ENCODE measurements at regions not wholly inside any gene's neighbourhood (a gene's known extent, or its start where the extent isn't known, plus 50 kb on each side); places are given as distances from the start of the nearest gene placed in this dataset.

DNA sequence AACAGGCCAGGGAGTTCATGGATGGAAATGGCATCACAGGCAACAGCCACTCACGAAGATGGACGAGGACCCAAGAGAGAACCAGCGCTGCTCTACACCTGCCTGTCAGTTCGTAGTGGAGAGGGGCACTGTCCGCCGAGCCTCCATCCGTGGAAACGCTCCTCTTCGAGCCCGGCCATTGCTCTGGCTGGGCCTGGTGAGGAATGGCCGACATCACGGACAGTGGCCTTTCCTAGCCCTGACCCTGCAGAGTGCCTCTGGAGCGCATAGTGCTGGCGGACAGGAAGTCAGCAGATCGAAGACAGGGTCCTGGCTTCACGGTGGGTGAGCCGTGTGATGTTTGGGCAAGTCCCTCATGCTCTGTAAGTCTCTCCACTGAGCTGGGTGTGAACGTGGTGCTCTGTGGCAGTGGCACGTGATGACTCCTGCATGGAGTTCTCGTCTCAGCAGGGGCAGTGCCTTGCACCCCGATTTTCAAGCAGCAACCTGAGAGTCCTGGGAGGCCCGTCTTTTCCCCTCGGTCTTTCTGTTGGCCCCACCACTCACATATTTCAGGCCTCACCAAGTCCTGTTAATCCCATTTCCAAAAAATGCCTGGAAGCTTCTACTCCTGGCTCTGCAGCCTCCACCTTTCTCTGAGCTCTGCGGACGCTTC, 214.4 kb downstream of the ERMARD start:
- Histone ChIP-seq H2AK5ac (ENCODE audit: low read depth, low read length) (peak overlapping the region; percentile 87), H2BK15ac (ENCODE audit: low read length) (peak overlapping the region; percentile 77), H2BK120ac (ENCODE audit: low read depth, low read length) (no peak overlapping the region), H2AFZ (ENCODE audit: low read length) (no peak overlapping the region), H3K18ac (ENCODE audit: low read length) (peak overlapping the region; percentile 80), H4K91ac (ENCODE audit: low read depth, low read length, poor library complexity) (no peak overlapping the region), H3K79me1 (ENCODE audit: low read depth, low read length) (no peaks in the 10 kb centered on the region), H3K14ac (ENCODE audit: low read length) (no peak overlapping the region), H4K8ac (ENCODE audit: low read depth, low read length) (no peak overlapping the region), H2BK5ac (ENCODE audit: low read length) (no peak overlapping the region), H3K27me3 (ENCODE audit: control insufficient read depth in 3 of 3, insufficient read depth in 3 of 3, low read depth in 1 of 3, low read length in 3 of 3) (peaks cover 0 to 4% (median 0%) of the 10 kb centered on the region in 3 experiments), H3K23ac (ENCODE audit: low read depth, low read length, poor library complexity) (no peak overlapping the region), H3K4ac (ENCODE audit: low read length) (no peak overlapping the region), H3K9me3 (replicated peaks in 1 of 2; ENCODE audit: control insufficient read depth in 2 of 2, insufficient read depth in 1 of 2, low read depth in 1 of 2, low read length in 2 of 2) (peaks cover 0 to 6% of the 10 kb centered on the region in 2 donors), H3K9ac (ENCODE audit: low read depth, low read length, poor library complexity) (no peak overlapping the region), H3K4me1 (ENCODE audit: control insufficient read depth in 2 of 2, insufficient read depth in 1 of 2, low read depth in 1 of 2, low read length in 2 of 2) (peaks cover 0 to 4% of the 10 kb centered on the region in 2 donors), H2BK12ac (ENCODE audit: low read length) (no peak overlapping the region), H3K4me2 (ENCODE audit: insufficient read depth, low read length, poor library complexity, severe bottlenecking) (no peak overlapping the region), H3K27ac (replicated peaks; ENCODE audit: low read length) (no peak overlapping the region), H3K4me3 (ENCODE audit: low read length in 2 of 2) (no peak overlapping the region), H3K36me3 (replicated peaks in 1 of 2; ENCODE audit: control insufficient read depth in 2 of 2, insufficient read depth in 2 of 2, low read length in 2 of 2) (no peaks in the 10 kb centered on the region)
- WGBS, 2 donors (ENCODE audit: extremely low coverage in 2 of 2, insufficient read length in 2 of 2, insufficient replicate concordance in 1 of 2) = no CpG with 5 or more reads among the region's 25 CpGs
- no peak for DNase-seq (ENCODE audit: low spot score)

DNA sequence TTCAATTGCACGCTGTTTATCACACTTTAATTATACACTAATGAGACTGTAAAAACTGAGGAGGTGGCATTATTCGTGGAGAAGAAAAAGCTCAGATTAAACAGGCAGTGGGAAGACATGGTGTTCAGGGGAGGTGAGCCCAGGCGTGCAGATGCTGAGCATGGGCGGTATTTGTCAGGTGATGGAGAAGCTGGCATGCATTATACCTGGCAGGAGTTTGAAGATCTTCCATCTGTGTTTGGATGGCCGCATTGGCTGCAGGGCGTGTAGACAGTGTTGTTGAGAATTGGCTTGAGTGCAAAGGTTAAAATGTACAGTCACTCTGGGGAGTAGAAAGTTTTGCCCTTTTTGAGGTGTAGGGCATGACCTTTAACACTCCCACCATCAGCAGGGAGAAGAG, 213.8 kb downstream of the ERMARD start:
- no peak overlapping the region for H3K27ac ChIP-seq (replicated peaks; ENCODE audit: low read length)
- peaks cover 0 to 6% of the 10 kb centered on the region in 2 donors for H3K9me3 ChIP-seq (replicated peaks in 1 of 2; ENCODE audit: control insufficient read depth in 2 of 2, insufficient read depth in 1 of 2, low read depth in 1 of 2, low read length in 2 of 2)
- H3K36me3 ChIP-seq (replicated peaks in 1 of 2; ENCODE audit: control insufficient read depth in 2 of 2, insufficient read depth in 2 of 2, low read length in 2 of 2) = no peaks in the 10 kb centered on the region
- no peak overlapping the region for H3K4me3 ChIP-seq (ENCODE audit: low read length in 2 of 2)
- no peak overlapping the region for H2BK120ac ChIP-seq (ENCODE audit: low read depth, low read length)
- no peak for DNase-seq (ENCODE audit: low spot score)
- peaks cover 0 to 4% (median 0%) of the 10 kb centered on the region in 3 experiments for H3K27me3 ChIP-seq (ENCODE audit: control insufficient read depth in 3 of 3, insufficient read depth in 3 of 3, low read depth in 1 of 3, low read length in 3 of 3)
- H2BK5ac ChIP-seq (ENCODE audit: low read length) = no peak overlapping the region
- no CpG with 5 or more reads among the region's 6 CpGs for WGBS, 2 donors (ENCODE audit: extremely low coverage in 2 of 2, insufficient read length in 2 of 2, insufficient replicate concordance in 1 of 2)
- H3K4ac ChIP-seq (ENCODE audit: low read length) = no peak overlapping the region
- H3K9ac ChIP-seq (ENCODE audit: low read depth, low read length, poor library complexity) = no peak overlapping the region
- no peak overlapping the region for H3K18ac ChIP-seq (ENCODE audit: low read length)
- H4K8ac ChIP-seq (ENCODE audit: low read depth, low read length) = no peak overlapping the region
- peaks cover 0 to 7% of the 10 kb centered on the region in 2 donors for H3K4me1 ChIP-seq (ENCODE audit: control insufficient read depth in 2 of 2, insufficient read depth in 1 of 2, low read depth in 1 of 2, low read length in 2 of 2)
- no peak overlapping the region for H3K14ac ChIP-seq (ENCODE audit: low read length)
- H2AK5ac ChIP-seq (ENCODE audit: low read depth, low read length) = no peak overlapping the region
- H3K4me2 ChIP-seq (ENCODE audit: insufficient read depth, low read length, poor library complexity, severe bottlenecking) = no peak overlapping the region
- H2AFZ ChIP-seq (ENCODE audit: low read length) = no peak overlapping the region
- no peaks in the 10 kb centered on the region for H3K79me1 ChIP-seq (ENCODE audit: low read depth, low read length)
- no peak overlapping the region for H4K91ac ChIP-seq (ENCODE audit: low read depth, low read length, poor library complexity)
- no peak overlapping the region for H2BK15ac ChIP-seq (ENCODE audit: low read length)
- H3K23ac ChIP-seq (ENCODE audit: low read depth, low read length, poor library complexity) = no peak overlapping the region
- H2BK12ac ChIP-seq (ENCODE audit: low read length) = no peak overlapping the region

DNA sequence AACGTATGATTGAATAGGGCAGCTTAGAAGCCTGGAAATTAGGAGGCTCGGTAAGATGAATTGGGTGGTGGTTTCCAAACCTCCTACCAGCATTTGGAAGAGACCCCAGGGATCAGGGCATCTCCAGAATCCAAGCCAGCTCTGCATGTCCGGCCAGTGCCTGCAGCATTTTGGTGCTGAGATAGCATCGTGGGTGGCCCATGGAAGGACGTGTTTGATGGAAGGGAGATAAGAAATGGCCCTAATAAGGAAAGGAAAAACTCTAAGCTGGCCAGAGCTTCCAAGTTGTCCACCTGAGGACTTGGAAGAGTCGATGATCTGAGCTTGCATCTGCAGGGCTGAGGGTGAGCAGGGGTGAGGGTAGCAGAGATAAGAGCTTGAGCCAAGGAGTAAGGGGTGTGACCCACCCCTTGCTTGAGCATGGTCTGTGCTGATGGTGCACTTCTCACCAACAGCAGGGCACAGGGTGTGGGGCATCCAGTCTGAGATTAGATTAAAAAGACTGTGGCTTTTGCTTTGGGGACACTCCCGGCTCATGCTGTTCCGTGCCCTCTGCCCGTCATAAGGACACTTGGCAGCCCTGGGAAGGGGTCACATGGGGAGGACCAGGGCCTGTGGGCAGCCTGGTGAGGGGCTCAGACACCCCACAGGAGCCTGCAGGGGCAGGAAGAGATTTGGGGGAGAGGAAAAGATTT, 213.2 kb downstream of the ERMARD start:
- H3K4me2 ChIP-seq (ENCODE audit: insufficient read depth, low read length, poor library complexity, severe bottlenecking) = no peak overlapping the region
- H2BK120ac ChIP-seq (ENCODE audit: low read depth, low read length) = no peak overlapping the region
- H2AK5ac ChIP-seq (ENCODE audit: low read depth, low read length) = no peak overlapping the region
- no peak overlapping the region for H2AFZ ChIP-seq (ENCODE audit: low read length)
- no peak overlapping the region for H3K27ac ChIP-seq (replicated peaks; ENCODE audit: low read length)
- peak overlapping the region; percentile 77 for H3K18ac ChIP-seq (ENCODE audit: low read length)
- no peak for DNase-seq (ENCODE audit: low spot score)
- no peak overlapping the region for H3K9ac ChIP-seq (ENCODE audit: low read depth, low read length, poor library complexity)
- no peak overlapping the region for H3K4me3 ChIP-seq (ENCODE audit: low read length in 2 of 2)
- H2BK15ac ChIP-seq (ENCODE audit: low read length) = no peak overlapping the region
- no peak overlapping the region for H3K4ac ChIP-seq (ENCODE audit: low read length)
- H2BK5ac ChIP-seq (ENCODE audit: low read length) = no peak overlapping the region
- no peak overlapping the region for H4K8ac ChIP-seq (ENCODE audit: low read depth, low read length)
- no peak overlapping the region for H3K14ac ChIP-seq (ENCODE audit: low read length)
- no peak overlapping the region for H4K91ac ChIP-seq (ENCODE audit: low read depth, low read length, poor library complexity)
- H3K79me1 ChIP-seq (ENCODE audit: low read depth, low read length) = no peaks in the 10 kb centered on the region
- peaks cover 0 to 6% of the 10 kb centered on the region in 2 donors for H3K9me3 ChIP-seq (replicated peaks in 1 of 2; ENCODE audit: control insufficient read depth in 2 of 2, insufficient read depth in 1 of 2, low read depth in 1 of 2, low read length in 2 of 2)
- H3K27me3 ChIP-seq (ENCODE audit: control insufficient read depth in 3 of 3, insufficient read depth in 3 of 3, low read depth in 1 of 3, low read length in 3 of 3) = peaks cover 0 to 4% (median 0%) of the 10 kb centered on the region in 3 experiments
- no peaks in the 10 kb centered on the region for H3K36me3 ChIP-seq (replicated peaks in 1 of 2; ENCODE audit: control insufficient read depth in 2 of 2, insufficient read depth in 2 of 2, low read length in 2 of 2)
- no peak overlapping the region for H3K23ac ChIP-seq (ENCODE audit: low read depth, low read length, poor library complexity)
- H2BK12ac ChIP-seq (ENCODE audit: low read length) = no peak overlapping the region
- H3K4me1 ChIP-seq (ENCODE audit: control insufficient read depth in 2 of 2, insufficient read depth in 1 of 2, low read depth in 1 of 2, low read length in 2 of 2) = peaks cover 0 to 10% of the 10 kb centered on the region in 2 donors
- no CpG with 5 or more reads among the region's 9 CpGs for WGBS, 2 donors (ENCODE audit: extremely low coverage in 2 of 2, insufficient read length in 2 of 2, insufficient replicate concordance in 1 of 2)

DNA sequence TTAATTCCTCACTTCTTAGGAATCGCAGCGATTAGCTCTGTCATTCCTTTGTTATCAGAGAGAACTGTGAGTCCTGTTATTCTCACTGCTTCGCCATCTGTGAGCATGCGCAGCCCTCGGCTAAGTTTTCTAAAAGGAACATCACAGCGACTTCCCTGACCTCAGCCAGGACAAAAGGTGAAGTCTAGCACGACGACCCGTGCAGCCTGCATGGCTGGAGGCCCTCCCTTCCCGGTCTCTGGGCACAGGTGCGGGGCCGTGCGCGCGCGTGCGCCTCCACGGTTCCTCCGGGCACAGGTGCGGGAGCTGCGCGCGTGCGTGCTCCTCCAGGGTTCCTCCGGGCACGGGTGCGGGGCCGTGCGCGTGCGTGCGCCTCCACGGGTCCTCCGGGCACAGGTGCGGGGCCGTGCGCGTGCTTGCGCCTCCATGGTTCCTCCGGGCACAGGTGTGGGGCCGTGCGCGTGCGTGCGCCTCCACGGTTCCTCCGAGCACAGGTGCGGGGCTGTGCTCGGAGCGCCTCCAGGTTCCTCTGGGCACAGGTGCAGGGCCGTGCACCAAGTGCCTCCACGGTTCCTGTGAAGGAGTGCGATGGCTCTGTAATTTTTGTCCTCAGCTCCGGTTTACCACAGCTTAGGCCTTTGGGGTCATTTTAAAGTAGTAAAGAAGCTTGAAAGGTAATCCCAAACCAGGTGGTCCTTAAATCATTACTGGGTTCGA, 212.3 kb downstream of the ERMARD start:
- no peak for DNase-seq (ENCODE audit: low spot score)
- H3K9me3 ChIP-seq (replicated peaks in 1 of 2; ENCODE audit: control insufficient read depth in 2 of 2, insufficient read depth in 1 of 2, low read depth in 1 of 2, low read length in 2 of 2) = peaks cover 0 to 6% of the 10 kb centered on the region in 2 donors
- no peak overlapping the region for H4K91ac ChIP-seq (ENCODE audit: low read depth, low read length, poor library complexity)
- H3K27ac ChIP-seq (replicated peaks; ENCODE audit: low read length) = no peak overlapping the region
- H2BK5ac ChIP-seq (ENCODE audit: low read length) = no peak overlapping the region
- no CpG with 5 or more reads among the region's 55 CpGs for WGBS, 2 donors (ENCODE audit: extremely low coverage in 2 of 2, insufficient read length in 2 of 2, insufficient replicate concordance in 1 of 2)
- H3K14ac ChIP-seq (ENCODE audit: low read length) = peak overlapping the region; percentile 79
- H3K23ac ChIP-seq (ENCODE audit: low read depth, low read length, poor library complexity) = peak overlapping the region; percentile 27
- H3K36me3 ChIP-seq (replicated peaks in 1 of 2; ENCODE audit: control insufficient read depth in 2 of 2, insufficient read depth in 2 of 2, low read length in 2 of 2) = no peaks in the 10 kb centered on the region
- peak overlapping the region; percentile 98 for H2BK12ac ChIP-seq (ENCODE audit: low read length)
- peak overlapping the region; percentile 98 for H2AK5ac ChIP-seq (ENCODE audit: low read depth, low read length)
- H2AFZ ChIP-seq (ENCODE audit: low read length) = peak overlapping the region; percentile 59
- no peak overlapping the region for H3K4ac ChIP-seq (ENCODE audit: low read length)
- H3K4me2 ChIP-seq (ENCODE audit: insufficient read depth, low read length, poor library complexity, severe bottlenecking) = no peak overlapping the region
- no peak overlapping the region for H4K8ac ChIP-seq (ENCODE audit: low read depth, low read length)
- H3K27me3 ChIP-seq (ENCODE audit: control insufficient read depth in 3 of 3, insufficient read depth in 3 of 3, low read depth in 1 of 3, low read length in 3 of 3) = peaks cover 0 to 4% (median 4%) of the 10 kb centered on the region in 3 experiments
- H3K79me1 ChIP-seq (ENCODE audit: low read depth, low read length) = no peaks in the 10 kb centered on the region
- peak overlapping the region; percentile 83 for H3K18ac ChIP-seq (ENCODE audit: low read length)
- peak overlapping the region; percentile 74 for H2BK120ac ChIP-seq (ENCODE audit: low read depth, low read length)
- H2BK15ac ChIP-seq (ENCODE audit: low read length) = no peak overlapping the region
- no peak overlapping the region for H3K4me3 ChIP-seq (ENCODE audit: low read length in 2 of 2)
- H3K9ac ChIP-seq (ENCODE audit: low read depth, low read length, poor library complexity) = no peak overlapping the region
- H3K4me1 ChIP-seq (ENCODE audit: control insufficient read depth in 2 of 2, insufficient read depth in 1 of 2, low read depth in 1 of 2, low read length in 2 of 2) = peaks cover 0 to 12% of the 10 kb centered on the region in 2 donors
